Fibroblast of pulmonary artery (primary cell): ENCODE measurements at regions not wholly inside any gene's neighbourhood (a gene's known extent, or its start where the extent isn't known, plus 50 kb on each side); places are given as distances from the start of the nearest gene placed in this dataset.

ENCODE experiments used
- DNase-seq: peaks from one replicate; pipeline ENCODE4 v3.0.0-alpha.2; 2010; ENCODE audit warnings: low read depth
- H3K4me3 ChIP-seq: replicated peaks from 2 replicates; pipeline ENCODE4 v1.5.1; 2011; ENCODE audit warnings: low read depth, mild to moderate bottlenecking, control low read depth, low read length, moderate library complexity
- CTCF ChIP-seq: IDR thresholded peaks from 2 replicates; pipeline ENCODE4 v1.5.1; 2011; ENCODE audit warnings: mild to moderate bottlenecking, control low read depth, low read length, inconsistent platforms; ENCODE audit errors: missing control alignments

GRCh38 chr15:81907521-81907920 lies 138.3 kb downstream of the MEX3B start:
- H3K4me3 ChIP-seq, result no peak overlapping the region
- DNase-seq, result no peak
- no peak for TF ChIP-seq CTCF

- TF ChIP-seq CTCF, result no peak
- no peak for DNase-seq
- no peak overlapping the region for H3K4me3 ChIP-seq
These were observed 139.9 kb downstream of the MEX3B start for GRCh38 chr15:81905889-81906288.

GRCh38 chr15:81901319-81901718 lies 144.5 kb downstream of the MEX3B start:
- no peak overlapping the region for H3K4me3 ChIP-seq
- no peak for TF ChIP-seq CTCF
- DNase-seq, result no peak

- no peak overlapping the region for H3K4me3 ChIP-seq
- DNase-seq, result no peak
- TF ChIP-seq CTCF, result no peak
These were observed 146.1 kb downstream of the MEX3B start for GRCh38 chr15:81899730-81900129.

- no peak for DNase-seq
These were observed 146.8 kb downstream of the MEX3B start for GRCh38 chr15:81899024-81899423.

GRCh38 chr15:81897057-81897677 lies 148.7 kb downstream of the MEX3B start:
- H3K4me3 ChIP-seq, result no peak overlapping the region
- no peak for TF ChIP-seq CTCF
- peak; percentile 46 for DNase-seq

More at GRCh38 chr15:81899024-81899423, 146.8 kb downstream of the MEX3B start:
- TF ChIP-seq CTCF, result no peak
- H3K4me3 ChIP-seq, result no peak overlapping the region

GRCh38 chr15:81896356-81896755 lies 149.5 kb downstream of the MEX3B start:
- DNase-seq, result no peak
- TF ChIP-seq CTCF, result no peak
- H3K4me3 ChIP-seq, result no peak overlapping the region
